Activated naive CD8-positive, alpha-beta T cell treated with anti-CD3 and anti-CD28 coated beads for 36 hours (primary cell): ENCODE measurements at regions not wholly inside any gene's neighbourhood (a gene's known extent, or its start where the extent isn't known, plus 50 kb on each side); places are given as distances from the start of the nearest gene placed in this dataset.
A peak's percentile ranks its signal among the peaks of the same experiment; 100 is the strongest.

Source experiments
- DNase-seq: peaks from one replicate; pipeline ENCODE4 v3.0.0; 2021
- H3K27ac Mint-ChIP-seq: one replicate; pipeline ENCODE4 v1.8.0; 2022; ENCODE audit warnings: mild to moderate bottlenecking, moderate library complexity, mixed read lengths
- H3K27me3 Mint-ChIP-seq: one replicate; pipeline ENCODE4 v1.8.0; 2022; ENCODE audit warnings: mild to moderate bottlenecking, mixed read lengths
- H3K36me3 Mint-ChIP-seq: one replicate; pipeline ENCODE4 v1.8.0; 2021; ENCODE audit warnings: mild to moderate bottlenecking, mixed read lengths
- H3K4me1 Mint-ChIP-seq: one replicate; pipeline ENCODE4 v1.8.0; 2021; ENCODE audit warnings: mixed read lengths
- H3K4me3 Mint-ChIP-seq: one replicate; pipeline ENCODE4 v1.8.0; 2022; ENCODE audit warnings: mild to moderate bottlenecking, moderate library complexity, mixed read lengths
- H3K9me3 Mint-ChIP-seq: one replicate; pipeline ENCODE4 v1.8.0; 2022; ENCODE audit warnings: mixed read lengths

DNA sequence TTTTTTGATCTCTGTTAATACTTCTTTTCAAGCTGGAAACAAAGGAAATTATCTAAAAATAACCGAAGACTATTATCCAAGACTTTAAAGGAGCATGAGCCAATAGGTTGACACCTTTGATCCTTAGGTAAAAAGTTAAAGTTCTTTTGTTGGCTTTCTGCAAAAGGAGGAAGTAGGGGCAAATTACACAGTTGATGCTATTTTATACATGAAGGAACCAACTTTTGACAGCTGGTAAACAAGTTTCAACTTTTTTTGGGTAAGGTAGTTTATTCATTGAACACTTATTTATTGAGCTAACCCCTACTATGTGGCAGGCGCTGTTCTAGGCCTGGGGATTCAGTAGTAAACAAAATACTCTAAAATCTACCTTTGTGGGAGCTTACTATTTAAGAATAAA, 66.6 kb upstream of the ZEB2 start:
- H3K9me3 Mint-ChIP-seq = no peaks in the 10 kb centered on the region
- H3K27me3 Mint-ChIP-seq = peaks cover 17% of the 10 kb centered on the region
- no peak for DNase-seq
- H3K4me3 Mint-ChIP-seq = no peak overlapping the region
- peaks cover 21% of the 10 kb centered on the region for H3K4me1 Mint-ChIP-seq
- no peaks in the 10 kb centered on the region for H3K36me3 Mint-ChIP-seq
- no peak overlapping the region for H3K27ac Mint-ChIP-seq

DNA sequence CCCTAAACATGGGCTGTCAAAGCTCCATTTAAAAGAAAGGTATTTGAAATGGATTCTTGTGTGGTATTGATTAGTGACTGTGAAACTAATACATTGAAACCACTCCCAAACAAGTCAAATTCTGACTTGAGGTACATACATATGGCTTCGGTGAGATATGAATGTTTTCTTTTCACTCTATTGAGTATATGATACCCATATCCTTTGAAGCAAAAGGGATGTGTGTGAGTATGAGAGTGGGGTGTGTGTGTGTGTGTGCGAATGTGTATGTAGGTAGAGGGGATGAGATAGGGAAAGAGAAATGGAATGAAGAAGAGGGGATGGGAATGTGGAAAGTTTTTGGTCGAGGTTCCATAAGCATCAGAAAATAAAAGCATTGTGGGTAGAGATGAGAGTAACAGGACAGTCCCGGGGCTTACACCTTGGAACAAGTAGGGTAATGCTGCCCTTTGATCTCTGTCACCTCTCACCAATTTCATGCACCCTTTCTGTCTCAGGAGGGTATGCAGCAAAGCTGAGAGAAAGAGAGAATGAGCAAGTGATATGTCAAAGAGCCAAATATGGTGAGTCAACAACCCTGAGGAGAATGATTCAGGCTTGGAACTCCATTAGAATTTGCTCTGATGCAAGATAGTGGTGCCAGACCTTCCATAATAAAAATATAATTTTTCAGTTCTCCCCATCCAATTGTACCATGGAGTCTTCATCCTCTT, 64.0 kb upstream of the ZEB2 start:
- Mint-ChIP-seq H3K4me3 (peak overlapping the region; percentile 11), H3K27me3 (peaks cover 14% of the 10 kb centered on the region), H3K4me1 (peaks cover 27% of the 10 kb centered on the region), H3K27ac (peak overlapping the region; percentile 47), H3K36me3 (no peaks in the 10 kb centered on the region), H3K9me3 (no peaks in the 10 kb centered on the region)
- DNase-seq = peak; percentile 3

DNA sequence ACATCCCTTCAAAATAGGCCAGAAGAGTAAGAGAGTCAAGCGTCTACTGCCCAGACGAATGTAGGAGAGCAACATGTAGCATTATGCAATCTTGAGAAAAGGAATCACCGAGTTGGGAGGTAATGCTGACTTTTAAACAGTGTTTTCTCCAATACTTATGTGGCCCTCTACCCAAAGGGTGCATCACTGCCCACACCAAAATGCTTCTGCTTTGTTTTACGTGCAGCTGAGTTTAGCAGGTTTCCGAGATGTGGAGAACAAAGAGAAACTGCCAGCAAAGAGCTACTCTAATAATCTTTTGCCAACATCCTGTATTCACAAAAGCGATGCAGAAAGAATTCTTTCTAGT, 63.4 kb upstream of the ZEB2 start:
- Mint-ChIP-seq H3K36me3 (no peaks in the 10 kb centered on the region), H3K4me3 (no peak overlapping the region), H3K27me3 (peaks cover 14% of the 10 kb centered on the region), H3K27ac (no peak overlapping the region), H3K4me1 (peaks cover 27% of the 10 kb centered on the region), H3K9me3 (no peaks in the 10 kb centered on the region)
- DNase-seq = no peak

DNA sequence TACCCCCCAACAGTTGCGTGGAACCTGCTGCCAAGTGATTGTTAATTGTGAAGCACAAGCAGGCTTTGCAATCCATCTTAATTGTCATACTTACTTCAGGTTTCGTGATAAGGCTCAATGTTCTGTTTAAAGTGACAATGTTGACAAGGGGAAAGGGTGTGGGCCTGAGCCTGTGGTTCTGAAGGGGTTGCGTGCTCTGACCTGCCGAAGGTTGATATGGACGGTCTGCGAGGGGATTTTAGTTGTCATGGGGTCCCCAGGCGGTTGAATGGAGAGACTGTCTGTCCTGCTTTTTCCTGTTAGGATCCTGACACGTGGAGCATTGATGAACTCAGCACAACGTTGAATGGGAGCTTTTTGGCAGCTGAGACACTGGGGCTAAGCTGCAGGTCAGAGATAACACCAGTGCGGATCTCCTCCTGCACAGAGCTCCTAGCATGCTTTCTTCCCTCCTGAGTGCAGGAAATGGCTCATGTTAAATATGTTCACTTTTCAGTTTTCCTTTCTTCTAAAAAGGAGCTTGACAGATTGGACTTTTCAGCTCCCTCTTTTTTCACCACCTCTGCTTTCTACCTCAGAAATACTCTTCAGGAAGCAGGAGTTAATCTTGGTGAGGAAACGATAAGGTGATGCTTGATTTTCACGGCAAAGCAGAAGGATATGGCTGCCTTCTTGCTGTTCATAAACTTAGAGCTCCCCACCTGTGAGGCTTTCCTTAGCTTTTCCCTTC, 62.9 kb upstream of the ZEB2 start:
- Mint-ChIP-seq H3K27ac (no peak overlapping the region), H3K27me3 (peaks cover 13% of the 10 kb centered on the region), H3K4me1 (peaks cover 27% of the 10 kb centered on the region), H3K36me3 (no peaks in the 10 kb centered on the region), H3K4me3 (no peak overlapping the region), H3K9me3 (no peaks in the 10 kb centered on the region)
- DNase-seq = no peak

DNA sequence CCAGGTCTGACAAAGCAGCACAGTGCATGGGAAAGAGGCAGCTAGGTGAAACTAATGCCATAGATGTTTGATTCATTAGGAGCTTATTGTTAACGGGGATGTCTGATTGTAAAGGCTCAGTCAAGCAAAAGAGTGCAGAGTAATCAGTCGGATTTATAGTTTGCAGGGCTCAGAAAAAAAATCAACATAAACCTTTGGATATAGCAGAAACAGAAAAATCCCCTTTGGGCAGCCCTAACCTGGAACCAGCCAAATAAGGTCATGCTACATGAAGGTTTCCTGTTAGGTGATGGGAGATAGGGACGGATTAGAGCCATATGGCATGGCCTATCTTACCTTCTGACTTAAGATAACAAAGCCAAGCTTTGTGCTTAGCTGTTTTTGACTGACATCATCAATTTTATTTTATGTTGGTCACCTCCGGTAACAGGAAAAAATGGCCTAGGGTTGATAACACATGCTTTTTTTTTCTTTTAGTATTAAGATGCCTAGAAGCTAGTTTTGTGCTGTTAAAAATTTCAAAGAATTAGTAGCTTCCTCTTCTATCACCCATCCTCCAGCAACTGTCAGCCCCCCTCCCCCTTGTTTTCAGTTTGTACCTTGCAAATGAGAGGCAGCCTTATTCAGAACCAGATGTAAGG, 60.7 kb upstream of the ZEB2 start:
- Mint-ChIP-seq H3K4me1 (peaks cover 27% of the 10 kb centered on the region), H3K4me3 (no peak overlapping the region), H3K27me3 (peaks cover 11% of the 10 kb centered on the region), H3K9me3 (no peaks in the 10 kb centered on the region), H3K36me3 (no peaks in the 10 kb centered on the region), H3K27ac (no peak overlapping the region)
- DNase-seq = no peak

DNA sequence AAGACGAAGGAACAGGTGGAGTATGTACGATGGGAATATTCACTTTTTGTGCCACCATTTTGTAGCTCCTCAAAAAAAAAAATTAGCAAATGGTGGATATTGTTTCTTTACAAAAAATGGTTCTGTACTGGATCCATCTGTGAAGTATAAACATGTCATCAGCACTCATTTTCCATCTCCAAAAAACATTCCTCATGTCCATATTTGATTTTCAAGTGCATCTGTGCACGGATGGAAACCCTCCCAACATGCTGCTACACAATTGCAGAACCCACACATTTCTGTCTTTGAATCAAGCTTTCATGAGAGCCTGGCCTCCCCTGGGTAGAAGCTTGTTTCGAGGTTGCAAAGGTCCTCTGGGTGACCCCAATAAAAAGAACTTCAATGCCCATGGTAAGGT, 59.6 kb upstream of the ZEB2 start:
- H3K36me3 Mint-ChIP-seq = no peaks in the 10 kb centered on the region
- peaks cover 5% of the 10 kb centered on the region for H3K27me3 Mint-ChIP-seq
- no peak overlapping the region for H3K4me3 Mint-ChIP-seq
- DNase-seq = no peak
- peaks cover 31% of the 10 kb centered on the region for H3K4me1 Mint-ChIP-seq
- no peaks in the 10 kb centered on the region for H3K9me3 Mint-ChIP-seq
- H3K27ac Mint-ChIP-seq = no peak overlapping the region

DNA sequence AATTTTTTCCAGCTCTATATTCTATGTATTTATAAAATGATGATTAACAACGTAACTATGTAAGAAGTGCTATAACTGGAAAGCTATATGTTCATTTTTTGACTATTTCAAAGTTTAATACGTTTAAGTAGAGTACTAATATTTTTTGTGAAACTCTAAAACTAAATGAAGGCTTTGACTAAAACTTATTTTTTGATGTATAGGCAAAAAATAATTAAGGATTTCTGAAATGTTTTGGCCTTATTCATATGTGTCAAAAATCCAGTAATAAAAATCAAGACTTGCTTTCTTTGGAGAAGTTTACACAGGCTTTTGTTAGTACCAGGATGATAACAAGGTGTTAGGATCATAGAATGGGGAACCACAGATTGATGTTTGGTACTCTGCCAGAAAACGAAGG, 58.2 kb upstream of the ZEB2 start:
- Mint-ChIP-seq H3K4me1 (peaks cover 21% of the 10 kb centered on the region), H3K9me3 (no peaks in the 10 kb centered on the region), H3K27me3 (peaks cover 5% of the 10 kb centered on the region), H3K27ac (no peak overlapping the region), H3K36me3 (no peaks in the 10 kb centered on the region), H3K4me3 (no peak overlapping the region)
- DNase-seq = no peak

DNA sequence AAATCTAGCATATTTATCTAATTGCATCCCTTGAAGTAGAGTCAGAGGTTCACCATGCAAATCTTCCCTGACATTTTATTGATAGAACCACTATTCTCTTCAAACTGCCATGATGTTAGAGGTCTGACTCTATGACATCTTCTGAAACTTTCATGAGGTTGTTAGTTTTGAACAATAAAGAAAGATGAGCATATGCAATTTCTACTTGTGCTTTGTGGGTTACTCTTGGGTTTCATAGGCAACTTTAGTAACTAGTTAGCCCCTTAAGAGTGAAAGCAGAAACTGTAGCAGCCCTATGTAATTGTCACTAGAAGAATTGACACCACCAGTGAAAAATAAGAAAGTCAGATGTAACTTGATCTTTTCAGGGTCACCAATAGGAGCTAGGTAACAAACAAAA, 53.1 kb upstream of the ZEB2 start:
- Mint-ChIP-seq H3K4me1 (peaks cover 19% of the 10 kb centered on the region), H3K27me3 (no peaks in the 10 kb centered on the region), H3K4me3 (no peak overlapping the region), H3K36me3 (no peaks in the 10 kb centered on the region), H3K27ac (no peak overlapping the region), H3K9me3 (no peaks in the 10 kb centered on the region)
- DNase-seq = no peak

DNA sequence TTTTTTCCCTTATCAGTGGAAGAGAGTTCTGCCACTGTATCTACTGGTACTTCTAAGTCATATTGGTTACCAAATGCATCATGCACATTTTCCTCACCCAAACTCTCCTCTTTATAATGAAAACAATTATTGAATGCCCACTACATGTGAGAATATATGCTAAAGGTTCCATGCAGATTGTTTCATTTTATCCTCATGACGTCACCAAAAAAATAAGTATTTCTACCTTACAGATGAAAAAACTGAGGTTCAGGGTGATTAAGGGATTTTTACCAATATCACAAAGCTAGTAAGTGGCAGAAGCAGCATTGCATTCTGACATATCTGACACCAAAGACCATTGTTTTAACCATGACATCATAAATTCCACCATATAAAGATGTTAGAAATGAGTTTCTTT, 51.9 kb upstream of the ZEB2 start:
- no peaks in the 10 kb centered on the region for H3K36me3 Mint-ChIP-seq
- H3K27ac Mint-ChIP-seq = no peak overlapping the region
- H3K4me1 Mint-ChIP-seq = peaks cover 19% of the 10 kb centered on the region
- no peak for DNase-seq
- no peaks in the 10 kb centered on the region for H3K9me3 Mint-ChIP-seq
- no peak overlapping the region for H3K4me3 Mint-ChIP-seq
- no peaks in the 10 kb centered on the region for H3K27me3 Mint-ChIP-seq

DNA sequence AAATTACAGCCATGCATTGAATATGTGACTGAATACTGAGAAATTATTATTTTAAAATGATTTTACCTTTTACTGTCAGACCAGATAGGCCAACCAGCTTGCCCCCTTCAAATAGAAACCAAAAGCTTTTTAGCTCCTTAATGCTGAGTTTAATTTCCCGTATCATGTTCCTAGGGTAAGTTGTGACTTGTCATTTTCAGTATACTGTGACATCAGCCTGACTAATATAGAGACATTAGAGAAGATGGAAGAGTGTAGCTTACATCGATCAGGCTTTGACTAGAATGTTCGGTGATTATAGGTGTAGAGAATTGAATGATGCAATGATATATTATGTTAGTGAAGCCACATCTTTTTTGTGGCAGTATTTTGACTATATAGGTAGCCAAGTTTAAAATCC, 50.6 kb upstream of the ZEB2 start:
- H3K4me1 Mint-ChIP-seq = peaks cover 19% of the 10 kb centered on the region
- no peak for DNase-seq
- H3K27ac Mint-ChIP-seq = peak overlapping the region; percentile 21
- no peak overlapping the region for H3K4me3 Mint-ChIP-seq
- H3K9me3 Mint-ChIP-seq = no peaks in the 10 kb centered on the region
- no peaks in the 10 kb centered on the region for H3K36me3 Mint-ChIP-seq
- peaks cover 3% of the 10 kb centered on the region for H3K27me3 Mint-ChIP-seq
